HG02588 (cell line): ENCODE measurements at regions not wholly inside any gene's neighbourhood (a gene's known extent, or its start where the extent isn't known, plus 50 kb on each side); places are given as distances from the start of the nearest gene placed in this dataset.

Experiments
- ATAC-seq: cut with Tn5 transposase; IDR thresholded peaks from one replicate; pipeline ENCODE4 v1.9.1; 2021; ENCODE audit warnings: mild to moderate bottlenecking, moderate library complexity; ENCODE audit not compliant: unreplicated experiment

DNA sequence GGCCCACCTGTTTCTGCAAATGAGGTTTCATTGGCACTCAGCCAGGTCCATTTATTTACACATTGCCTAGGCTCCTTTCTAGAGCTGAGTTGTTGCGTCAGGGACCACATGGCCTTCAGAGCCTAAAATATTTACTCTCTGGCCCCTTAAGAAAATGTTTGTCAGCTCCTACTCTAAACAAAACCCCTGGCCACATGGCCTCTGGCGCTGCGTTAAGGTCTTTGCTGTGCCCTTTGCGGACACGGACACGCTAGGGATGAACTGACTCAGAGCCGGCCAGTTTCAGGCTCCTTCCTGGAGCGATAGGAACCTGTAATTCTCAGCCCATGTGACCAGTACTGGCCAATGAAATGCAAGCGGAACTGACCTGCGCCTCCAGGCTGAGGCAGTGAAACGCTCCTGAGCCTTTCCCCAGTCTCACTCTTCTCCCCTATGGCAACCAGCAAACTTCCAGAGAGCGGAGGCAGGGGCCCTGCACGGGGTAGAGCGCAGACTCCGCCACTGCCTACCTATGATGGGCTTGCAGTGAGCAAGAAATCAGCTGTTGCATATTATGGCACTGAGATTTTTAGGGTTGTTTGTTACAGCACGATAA, 160.3 kb downstream of the ETS2 start:
- no peak for ATAC-seq

DNA sequence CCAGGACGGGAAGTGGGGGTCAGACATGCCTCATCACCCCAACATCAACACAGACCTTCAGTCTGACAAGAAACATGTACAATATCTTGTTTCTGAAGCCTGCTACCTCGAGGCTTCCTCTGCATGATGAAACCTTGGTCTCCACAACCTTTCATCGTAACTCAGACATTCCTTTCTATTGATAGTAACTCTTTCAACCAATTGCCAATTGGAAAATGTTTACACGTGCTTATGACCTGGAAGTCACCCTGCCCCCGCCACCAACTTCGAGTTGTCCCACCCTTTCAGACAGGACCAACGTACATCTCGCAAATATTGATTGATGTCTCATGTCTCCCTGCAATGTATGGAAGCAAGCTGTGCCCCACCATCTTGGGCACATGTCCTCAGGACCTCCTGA, 159.5 kb downstream of the ETS2 start:
- no peak for ATAC-seq

DNA sequence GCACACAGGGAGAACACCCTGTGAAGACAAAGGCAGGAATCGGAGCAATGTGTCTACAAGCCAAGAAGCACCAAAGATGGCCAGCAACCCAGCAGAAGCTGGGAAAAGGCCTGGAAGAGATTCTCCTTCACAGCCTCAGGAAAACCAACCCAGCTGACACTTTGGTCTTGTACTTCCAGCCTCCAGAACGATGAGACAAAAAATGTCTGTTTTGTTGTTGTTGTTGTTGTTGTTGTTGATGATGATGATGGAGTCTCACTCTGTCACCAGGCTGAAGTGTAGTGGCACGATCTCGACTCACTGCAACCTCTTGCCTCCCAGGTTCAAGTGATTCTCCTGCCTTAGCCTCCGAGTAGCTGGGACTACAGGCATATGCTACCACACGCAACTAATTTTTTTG, 157.3 kb downstream of the ETS2 start:
- no peak for ATAC-seq

DNA sequence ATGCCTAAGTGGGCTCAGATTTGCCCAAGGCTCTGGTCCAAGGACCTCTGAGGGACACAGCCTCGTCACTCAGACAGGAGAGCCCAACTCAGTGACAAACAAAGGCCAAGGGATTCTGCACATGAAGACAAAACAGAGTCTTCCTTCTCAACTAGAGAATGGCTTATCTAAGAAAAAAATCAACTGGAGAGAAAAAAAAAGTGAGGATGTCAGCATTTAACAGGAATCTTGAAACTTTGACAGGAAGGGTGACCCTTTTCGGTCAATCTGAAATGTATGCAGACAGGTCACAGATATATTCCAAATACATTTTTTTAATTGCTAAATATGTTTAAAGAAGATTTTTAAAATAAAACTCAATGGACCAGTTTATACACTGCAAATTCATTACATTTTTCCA, 154.5 kb downstream of the ETS2 start:
- ATAC-seq = no peak

DNA sequence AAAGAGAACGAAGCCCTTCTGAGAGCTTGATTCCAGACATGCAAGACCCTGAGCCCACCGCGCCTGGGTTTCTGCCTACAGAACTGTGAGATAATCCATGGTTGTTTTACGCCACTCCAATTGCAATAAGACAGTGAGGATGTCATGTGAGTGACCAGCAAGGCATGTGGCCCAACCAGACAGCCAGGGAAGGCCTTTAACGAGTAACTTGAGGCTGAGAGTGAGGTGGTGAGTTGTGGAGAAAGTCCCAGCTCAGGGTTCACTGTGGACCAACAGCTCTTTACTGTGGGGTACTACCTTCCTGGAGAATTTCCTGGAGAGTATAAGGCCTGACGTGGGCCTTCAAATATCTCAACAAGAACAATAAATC, 153.9 kb downstream of the ETS2 start:
- no peak for ATAC-seq

DNA sequence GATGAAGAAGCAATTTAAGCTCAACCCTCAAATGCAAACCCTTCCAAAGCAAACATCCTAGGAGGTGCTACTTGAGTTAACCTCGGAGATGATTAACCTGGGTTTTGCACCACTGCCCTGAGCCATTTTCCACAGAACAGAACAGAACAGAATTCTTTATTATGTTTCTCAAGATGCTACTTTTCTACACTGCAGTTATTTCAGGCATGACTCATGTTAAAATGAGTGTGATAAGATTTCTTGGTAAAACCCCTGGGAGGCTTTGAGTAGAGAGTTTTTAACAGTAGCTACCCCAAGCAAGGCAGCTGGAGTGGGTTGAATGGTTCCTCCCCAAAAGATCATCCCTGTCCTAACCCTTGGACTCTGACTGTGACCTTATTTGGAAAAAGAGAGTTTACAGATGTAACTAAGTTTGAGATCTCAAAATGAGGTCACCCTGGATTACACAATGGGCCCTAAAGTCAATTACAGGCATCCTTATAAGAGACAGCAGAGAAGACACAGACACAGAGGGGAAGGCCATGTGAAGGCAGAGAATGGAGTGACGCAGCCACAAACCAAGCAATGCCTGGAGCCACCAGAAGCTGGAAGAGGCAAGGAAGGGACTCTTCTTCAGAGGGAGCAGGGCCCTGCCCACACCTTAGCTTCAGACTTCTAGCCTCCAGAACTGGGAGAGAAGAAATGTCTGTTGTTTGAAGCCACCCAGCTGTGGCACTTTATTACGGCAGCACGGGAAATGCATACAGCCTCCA, 153.4 kb downstream of the ETS2 start:
- no peak for ATAC-seq

DNA sequence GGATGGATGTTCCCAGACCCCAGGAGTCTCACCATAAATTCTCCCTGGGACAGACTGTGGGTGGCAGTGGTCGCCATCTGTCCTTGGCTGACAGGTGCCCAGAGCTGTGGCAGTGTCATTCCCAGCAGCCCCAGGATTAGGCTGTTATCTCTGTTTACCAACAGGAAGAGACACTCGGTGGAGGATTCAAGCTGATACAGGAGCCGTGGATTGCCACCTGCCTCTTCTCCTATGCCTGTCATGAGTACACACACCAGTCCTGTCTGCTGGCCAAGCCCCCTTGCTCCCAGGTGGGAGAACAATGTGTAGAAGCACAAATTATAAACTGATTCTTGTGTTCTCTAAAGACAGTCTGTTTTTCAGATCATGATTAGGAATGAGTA, 152.6 kb downstream of the ETS2 start:
- ATAC-seq = no peak

DNA sequence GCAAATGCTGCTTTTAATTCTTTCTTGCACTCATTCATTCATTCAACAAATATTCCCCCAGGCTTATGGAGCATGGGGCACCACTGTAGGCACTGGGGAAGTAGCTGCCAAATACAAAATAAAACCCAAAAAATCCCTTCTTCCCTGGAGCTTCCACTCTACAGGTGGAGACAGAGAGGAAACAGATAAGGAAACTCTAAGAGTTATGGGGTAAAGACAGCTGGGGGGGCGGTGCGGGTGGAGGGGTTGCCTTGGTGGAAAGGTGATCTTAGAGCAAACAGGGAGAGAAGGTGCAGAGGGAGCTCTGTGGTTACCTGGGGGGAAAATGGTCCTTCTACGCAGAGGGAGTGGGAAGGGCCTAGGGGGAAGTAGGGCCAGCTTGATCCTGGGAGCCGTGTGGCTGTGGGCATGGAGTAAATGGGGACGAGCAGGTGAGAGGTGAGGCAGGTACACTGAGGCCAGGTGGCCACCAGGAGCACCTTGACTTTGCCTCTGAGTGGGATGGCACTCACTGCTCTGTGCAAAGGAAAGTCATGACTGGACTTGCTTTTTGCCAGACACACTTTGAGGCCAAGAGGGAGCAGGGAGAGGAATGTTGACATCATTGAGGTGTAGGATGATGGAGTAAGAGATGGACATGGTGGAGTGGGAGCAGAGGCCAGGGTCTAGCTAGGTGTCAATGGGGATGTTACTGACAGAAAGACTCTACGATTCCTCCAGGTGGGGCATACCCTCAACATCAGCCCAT, 152.0 kb downstream of the ETS2 start:
- ATAC-seq = no peak

DNA sequence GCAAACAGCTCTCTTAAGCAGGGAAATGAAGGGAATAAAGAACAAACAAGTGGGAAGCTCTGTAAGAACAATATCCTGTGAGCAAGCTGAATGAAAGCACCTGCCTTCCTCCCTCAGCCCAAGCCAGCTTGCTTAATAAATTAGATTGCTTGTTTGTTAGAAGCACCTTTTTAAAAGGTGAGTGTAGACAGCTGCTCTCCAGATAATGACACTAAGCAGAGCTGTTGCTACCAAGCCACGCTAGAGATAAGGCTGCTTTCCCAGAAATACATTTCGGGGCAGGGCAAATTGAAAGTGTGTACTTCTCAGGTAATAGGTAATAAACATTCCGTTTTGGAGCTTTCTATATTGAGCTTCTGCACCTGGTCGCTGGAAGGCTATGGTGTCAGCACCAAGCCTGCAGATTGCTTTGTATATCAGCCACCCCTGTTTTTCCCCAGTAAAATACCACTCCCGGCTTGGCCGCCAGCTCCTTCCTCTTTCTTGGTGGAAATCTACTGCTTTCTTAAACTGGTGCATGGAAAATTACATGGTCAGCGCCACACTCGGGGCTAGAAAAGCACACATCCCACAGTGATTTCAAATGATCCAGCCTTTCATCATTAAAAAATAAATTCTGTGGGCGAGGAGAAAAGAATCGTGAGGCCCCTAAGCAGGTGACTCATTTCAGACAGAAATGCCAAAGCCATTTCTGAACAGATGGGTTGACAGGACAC, 151.3 kb downstream of the ETS2 start:
- ATAC-seq = no peak

DNA sequence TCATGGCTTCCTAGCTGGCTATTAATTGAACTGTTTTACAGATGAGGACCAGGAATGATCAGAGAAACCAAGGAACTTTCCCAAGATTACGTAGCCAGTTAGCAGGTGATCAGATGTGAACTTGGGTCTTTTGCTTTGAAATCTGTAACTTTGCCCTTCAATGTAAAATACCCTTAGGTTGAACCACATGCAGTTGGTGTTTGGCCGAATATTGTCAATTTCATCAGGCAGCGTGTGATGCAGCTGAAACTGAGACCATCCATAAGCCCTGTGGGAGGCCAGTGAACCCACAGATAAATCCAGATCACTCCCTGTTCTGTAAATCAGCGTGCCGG, 150.8 kb downstream of the ETS2 start:
- no peak for ATAC-seq

DNA sequence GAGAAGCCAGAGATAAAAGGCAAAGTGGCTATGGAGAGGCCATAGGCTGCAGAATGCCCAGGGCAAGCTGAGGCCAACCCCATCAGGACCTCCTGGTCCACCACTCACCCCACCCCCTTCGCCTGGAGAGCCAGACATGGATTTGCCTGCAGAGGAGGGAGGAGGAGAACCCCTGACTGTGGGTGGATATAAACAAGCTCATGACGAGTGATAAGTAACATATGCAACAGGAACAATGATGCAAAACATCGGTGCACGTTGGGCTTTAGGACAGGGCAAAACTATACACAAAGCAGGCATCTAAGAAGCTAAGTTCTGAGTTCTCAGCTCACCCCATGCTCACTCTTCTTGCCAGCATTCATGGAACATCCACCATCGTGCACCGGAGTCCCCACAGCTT, 150.3 kb downstream of the ETS2 start:
- no peak for ATAC-seq

DNA sequence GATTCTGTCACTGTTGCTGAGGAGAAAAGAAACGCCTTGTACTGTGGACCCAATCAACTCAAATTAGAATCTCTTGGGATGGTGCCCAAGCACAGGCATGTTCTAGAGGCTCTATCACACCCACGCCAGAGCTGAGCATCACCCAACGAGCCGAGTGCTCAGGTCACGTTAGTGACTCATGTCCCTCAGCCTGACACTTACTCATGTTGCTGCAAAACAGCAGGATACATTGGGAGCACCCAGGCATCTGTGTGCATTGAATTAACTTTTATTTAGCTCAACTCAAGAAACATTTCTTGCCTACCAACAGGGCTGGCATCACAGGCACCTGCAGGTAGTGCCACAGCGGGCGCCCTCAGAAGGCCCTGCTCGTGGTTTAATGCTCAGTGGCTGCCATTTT, 149.8 kb downstream of the ETS2 start:
- no peak for ATAC-seq

DNA sequence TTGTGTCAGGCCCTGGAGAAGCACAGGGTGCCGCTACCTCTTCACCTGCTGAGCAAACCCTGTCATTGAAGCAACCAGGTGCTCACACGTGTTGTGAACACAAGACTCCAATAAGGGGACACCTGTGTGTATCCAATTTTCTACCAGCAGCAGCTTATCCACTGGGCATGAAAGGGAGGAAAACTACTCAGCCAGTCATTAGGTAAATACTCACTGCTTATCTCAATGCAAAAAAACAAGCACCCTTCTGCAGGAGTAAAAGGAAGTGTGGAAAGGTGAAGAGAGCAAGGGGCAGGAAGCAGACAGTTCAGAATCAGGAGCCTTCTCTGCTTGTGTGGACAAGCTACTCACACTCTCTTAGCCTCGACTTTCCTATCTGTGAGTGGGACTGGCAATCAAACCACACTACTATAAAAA, 148.9 kb downstream of the ETS2 start:
- ATAC-seq = no peak

DNA sequence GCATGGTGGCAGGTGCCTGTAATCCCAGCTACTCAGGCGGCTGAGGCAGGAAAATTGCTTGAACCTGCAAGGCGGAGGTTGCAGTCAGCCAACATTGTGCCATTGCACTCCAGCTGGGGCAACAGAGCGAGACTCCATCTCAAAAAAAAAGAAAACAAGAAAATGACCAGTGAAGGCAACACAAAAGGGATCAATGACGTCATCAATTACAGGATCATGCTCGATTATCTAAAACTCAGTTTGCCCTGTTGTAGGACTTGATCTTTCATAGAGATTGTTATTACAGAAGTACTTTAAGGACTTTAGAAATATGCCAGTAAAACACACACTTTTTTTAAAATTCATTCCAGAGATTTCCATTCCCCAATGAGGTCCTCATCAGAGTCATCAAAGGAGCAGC, 147.8 kb downstream of the ETS2 start:
- ATAC-seq = no peak

DNA sequence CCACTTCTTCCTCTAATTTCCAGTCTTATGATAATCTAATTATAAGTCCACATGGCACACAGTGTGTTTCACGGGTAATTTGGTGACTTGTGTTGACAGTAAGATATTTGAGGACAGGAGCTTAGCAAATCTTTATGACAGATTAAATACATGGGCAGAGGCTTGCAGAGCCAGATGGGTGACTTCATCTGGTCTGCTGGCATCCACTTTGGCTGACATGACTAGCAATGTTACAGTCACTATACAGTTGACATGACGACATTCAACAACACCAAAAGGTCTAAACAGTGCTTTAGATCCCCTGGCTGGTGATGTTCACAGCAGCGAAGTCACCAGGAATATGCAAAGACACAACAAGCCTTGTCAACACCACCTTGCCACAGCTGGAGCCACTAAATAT, 147.2 kb downstream of the ETS2 start:
- no peak for ATAC-seq

DNA sequence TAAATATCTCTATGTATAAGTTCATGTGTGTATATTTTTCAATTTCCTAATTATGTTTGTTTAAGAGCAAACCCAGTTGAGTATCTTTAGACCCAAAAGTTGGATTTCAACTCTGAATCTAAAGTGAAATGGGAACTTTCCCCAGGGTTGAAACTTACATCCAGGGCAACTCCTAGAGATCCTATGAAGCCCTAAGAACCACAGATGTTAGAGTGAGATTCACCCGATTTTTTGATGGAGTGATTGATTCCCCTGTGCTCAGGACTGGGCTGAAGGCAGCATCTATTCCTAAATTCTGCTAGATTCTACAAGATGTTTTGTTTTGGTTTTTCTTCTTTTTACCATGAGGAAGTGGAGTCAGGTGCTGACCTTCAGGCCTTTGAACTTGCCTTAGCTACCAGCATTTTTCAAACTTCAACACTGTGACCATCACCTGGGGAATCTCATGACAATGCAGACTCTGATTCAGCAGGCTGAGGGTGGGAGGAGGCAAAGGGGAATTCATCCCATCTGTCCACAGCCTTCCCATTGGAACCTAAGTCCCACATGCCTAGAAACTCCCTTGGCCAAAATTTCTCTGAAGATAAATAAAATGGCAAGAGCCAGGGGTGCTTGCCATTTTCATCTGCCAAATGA, 145.5 kb downstream of the ETS2 start:
- ATAC-seq = no peak

DNA sequence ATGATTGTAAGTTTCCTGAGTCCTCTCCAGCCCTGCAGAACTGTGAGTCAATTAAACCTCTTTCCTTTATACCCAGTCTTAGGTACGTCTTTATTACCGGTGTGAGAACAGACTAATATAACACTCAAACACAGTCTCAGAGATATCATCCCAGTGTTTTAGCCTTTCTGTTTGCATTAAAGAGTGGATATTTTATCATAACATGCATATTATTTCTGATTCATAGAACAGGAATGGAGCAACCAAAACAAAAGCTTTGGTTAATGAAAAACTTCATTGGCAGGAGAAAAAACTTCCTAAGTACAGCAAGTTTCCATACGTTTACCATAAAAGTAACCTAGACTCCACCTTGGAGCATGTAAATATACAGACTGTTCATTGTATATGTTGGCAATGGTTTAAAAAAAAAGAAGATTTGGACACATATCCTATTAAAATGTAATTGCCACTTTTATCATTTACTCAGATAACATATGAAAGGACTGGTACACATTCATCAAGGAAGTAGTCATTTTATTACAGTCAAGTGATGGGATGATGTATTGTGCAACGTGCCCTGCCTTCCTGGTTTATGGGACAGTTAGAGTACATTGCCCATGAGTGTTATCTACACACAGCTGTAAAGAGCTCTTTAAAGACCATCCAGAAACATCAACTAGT, 144.8 kb downstream of the ETS2 start:
- no peak for ATAC-seq

DNA sequence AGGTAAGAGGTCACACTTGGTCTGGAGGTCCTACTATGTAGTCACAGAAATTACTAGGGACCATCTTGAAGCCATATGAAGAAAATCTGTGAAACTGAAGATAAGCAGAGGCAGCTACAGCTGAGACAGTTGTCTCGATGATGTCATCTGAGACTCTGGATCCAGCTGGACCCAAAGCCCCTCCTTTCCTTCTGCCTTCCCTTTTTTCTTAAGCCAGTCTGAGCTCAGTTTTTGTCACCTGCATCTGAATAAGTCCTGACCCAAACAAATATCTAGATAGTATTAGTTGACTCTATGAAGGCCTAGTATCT, 143.3 kb downstream of the ETS2 start:
- ATAC-seq = no peak

DNA sequence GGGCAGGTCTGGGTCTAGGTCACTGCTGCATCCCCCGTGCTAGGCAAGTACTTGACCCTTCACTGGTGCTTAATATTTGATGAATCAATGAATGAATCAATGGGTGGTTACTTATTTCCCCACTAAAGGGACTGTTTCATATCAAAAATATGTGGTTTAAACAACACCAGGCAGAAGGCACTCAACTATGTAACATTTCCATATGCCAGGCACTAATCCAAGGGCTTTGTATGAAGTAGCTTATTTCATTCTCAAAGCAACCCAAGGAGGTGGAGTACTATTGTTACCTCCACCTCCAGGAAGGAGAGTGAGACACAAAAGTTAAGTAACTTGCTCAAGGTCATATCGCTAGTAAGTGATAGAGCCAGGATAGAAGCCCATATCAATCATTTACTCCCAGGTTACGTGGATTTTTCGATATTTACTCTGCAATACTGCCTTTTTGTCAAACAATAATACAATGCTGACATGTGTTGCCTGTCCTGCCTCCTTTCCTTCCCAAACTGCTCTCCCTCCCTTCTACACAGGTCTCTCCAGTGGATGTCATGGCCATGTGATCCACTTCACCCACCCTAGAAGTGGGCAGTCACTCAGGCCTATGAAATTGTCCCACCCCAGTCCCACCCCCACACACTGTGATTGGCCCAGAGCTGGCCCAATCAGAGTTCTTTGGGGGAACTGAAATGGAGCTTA, 142.8 kb downstream of the ETS2 start:
- ATAC-seq = no peak

DNA sequence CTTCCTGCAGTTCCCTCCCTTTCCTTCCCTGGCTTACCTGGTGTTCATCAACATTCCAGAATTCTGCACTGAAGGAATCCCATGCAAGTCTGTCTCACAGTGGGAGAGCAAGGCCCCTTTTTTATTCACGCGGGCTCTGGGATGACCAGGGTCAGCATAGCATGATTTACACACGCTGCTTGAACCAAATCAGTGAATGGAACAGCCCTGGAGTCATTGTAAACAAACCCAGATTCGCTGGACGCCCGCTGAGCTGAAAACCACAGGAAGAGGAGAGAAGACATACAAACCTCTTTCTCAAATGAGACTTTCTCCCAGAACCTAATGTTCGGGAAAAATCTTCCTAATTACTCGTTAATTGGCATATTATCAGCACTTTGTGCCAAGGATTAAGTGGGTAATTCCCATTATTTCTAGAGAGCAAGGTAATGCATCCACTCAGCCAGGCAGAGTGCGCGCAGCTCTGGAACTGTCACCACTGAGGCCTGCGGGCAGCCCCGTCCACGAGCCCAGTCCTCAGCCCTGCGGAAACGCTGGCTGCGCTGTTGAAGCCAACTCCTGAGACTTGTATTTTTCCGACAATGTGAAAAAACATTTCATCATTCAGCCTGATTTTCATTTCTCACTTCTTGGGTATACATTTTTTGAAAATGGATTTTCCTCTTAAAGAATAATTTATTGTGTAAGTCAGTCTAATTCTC, 140.0 kb downstream of the ETS2 start:
- no peak for ATAC-seq
